SK-N-SH (cell line): ENCODE measurements at regions not wholly inside any gene's neighbourhood (a gene's known extent, or its start where the extent isn't known, plus 50 kb on each side); places are given as distances from the start of the nearest gene placed in this dataset.

ENCODE experiments used
- CHD2 ChIP-seq: fragments of 150-350 bp; IDR thresholded peaks from 2 replicates; pipeline ENCODE4 v1.6.1; 2018; ENCODE audit warnings: low read length; ENCODE audit not compliant: partially characterized antibody
- CTCF ChIP-seq: fragments of 200-600 bp; sonication (generic); IDR thresholded peaks from 2 replicates; pipeline ENCODE4 v1.6.1; 2017; ENCODE audit warnings: antibody characterized with exemption, mild to moderate bottlenecking, moderate library complexity
- EP300 ChIP-seq, 2 experiments: IDR thresholded peaks; 2 replicates each; pipeline versions ENCODE4 v1.4.0 to v1.6.1; 2012; ENCODE audit warnings: borderline replicate concordance in 1 of 2, low read depth in 1 of 2, low read length in 1 of 2
- EZH2phosphoT487 ChIP-seq: fragments of 200-600 bp; sonication (generic); IDR thresholded peaks from 2 replicates; pipeline ENCODE4 v1.6.1; 2017; ENCODE audit warnings: low read depth, mixed run types, mild to moderate bottlenecking, antibody characterized with exemption, moderate library complexity, borderline replicate concordance
- GATA2 ChIP-seq: sonication (generic); formaldehyde crosslinking; IDR thresholded peaks from 2 replicates; pipeline ENCODE4 v1.5.0; 2020; ENCODE audit warnings: mild to moderate bottlenecking, missing genetic modification reagents
- MEF2A ChIP-seq: IDR thresholded peaks from 2 replicates; pipeline ENCODE4 v1.4.0; 2012; ENCODE audit warnings: low read depth, borderline replicate concordance
- NFIC ChIP-seq: IDR thresholded peaks from 2 replicates; pipeline ENCODE4 v1.4.0; 2012; ENCODE audit warnings: borderline replicate concordance
- RAD21 ChIP-seq: IDR thresholded peaks from 2 replicates; pipeline ENCODE4 v1.6.1; 2012; ENCODE audit warnings: mild to moderate bottlenecking, low read length
- REST ChIP-seq: IDR thresholded peaks from 2 replicates; pipeline ENCODE4 v1.6.1; 2012; ENCODE audit warnings: mild to moderate bottlenecking, low read depth, low read length, moderate library complexity
- SIN3A ChIP-seq: IDR thresholded peaks from 2 replicates; pipeline ENCODE4 v1.6.1; 2012; ENCODE audit warnings: low read depth, mild to moderate bottlenecking, low read length, moderate library complexity, borderline replicate concordance
- TAF1 ChIP-seq: IDR thresholded peaks from 2 replicates; pipeline ENCODE4 v1.6.1; 2012; ENCODE audit warnings: low read depth, mild to moderate bottlenecking, low read length, moderate library complexity, borderline replicate concordance
- USF1 ChIP-seq: IDR thresholded peaks from 2 replicates; pipeline ENCODE4 v1.4.0; 2012; ENCODE audit warnings: low read depth, borderline replicate concordance
- YY1 ChIP-seq: IDR thresholded peaks from 2 replicates; pipeline ENCODE4 v1.4.0; 2012; ENCODE audit warnings: low read depth, mild to moderate bottlenecking

- no peak for TF ChIP-seq RAD21
- TF ChIP-seq NFIC = no peak
- TF ChIP-seq EP300 (IDR thresholded peaks at IDR 0.05; ENCODE audit: borderline replicate concordance in 1 of 2, low read depth in 1 of 2, low read length in 1 of 2) = no peak
- no peak for TF ChIP-seq TAF1
- TF ChIP-seq USF1 = no peak
- TF ChIP-seq YY1 = no peak
- TF ChIP-seq EZH2phosphoT487 = no peak
- no peak for TF ChIP-seq GATA2 (CRISPR knock-in tag)
- no peak for TF ChIP-seq CHD2
- TF ChIP-seq CTCF = no peak
- TF ChIP-seq SIN3A = no peak
- no peak for TF ChIP-seq REST
- TF ChIP-seq MEF2A = no peak
Observed at GRCh38 chr10:60531006-60531405, 141.3 kb upstream of the ANK3 start.
